HepG2 (cell line): ENCODE measurements at regions not wholly inside any gene's neighbourhood (a gene's known extent, or its start where the extent isn't known, plus 50 kb on each side); places are given as distances from the start of the nearest gene placed in this dataset.

Source experiments
- ATAC-seq: fragments of 200-7000 bp; cut with Tn5 transposase; 3 replicates; pipeline ENCODE4 v1.9.1; 2020; ENCODE audit warnings: mild to moderate bottlenecking, moderate library complexity
- BruUV-seq: library from RNA; stranded (reverse); fragments of 400-500 nt; replicated peaks from 2 replicates; lab custom pipeline; 2021; lab: Mats Ljungman, UMichigan
- CTCF ChIA-PET: fragments of 300-600 bp; formaldehyde crosslinking; extraction: SDS; loops from one replicate; lab custom pipeline; 2021; ENCODE audit warnings: low total read pairs, inconsistent platforms, low intra/inter-chr PET ratio; lab: Yijun Ruan, JAX
- POLR2A ChIA-PET: fragments of 350-600 bp; sonication (Branson Sonifier 250); formaldehyde crosslinking; loops from one replicate; lab custom pipeline; 2020; ENCODE audit warnings: antibody characterized with exemption, inconsistent platforms; lab: Yijun Ruan, JAX
- DNase-seq: peaks from one replicate; pipeline ENCODE4 v3.0.0-alpha.2; 2015; ENCODE audit warnings: low spot score
- FAIRE-seq: peaks from 3 replicates; lab custom pipeline; 2011; peaks lifted over from hg19 to GRCh38; lab: Jason Lieb, UNC
- H2AFZ ChIP-seq: one replicate; pipeline ENCODE4 v1.6.1; 2011; ENCODE audit warnings: low read length, inconsistent platforms
- H3K27ac ChIP-seq: fragments of 300-600 bp; 3 replicates; pipeline ENCODE4 v1.8.0; 2011; ENCODE audit warnings: mixed run types, mild to moderate bottlenecking, mixed read lengths, low read length, inconsistent platforms; ENCODE audit not compliant: insufficient read depth; ENCODE audit errors: extremely low read length
- H3K27me3 ChIP-seq, 2 experiments: fragments of 200-600 bp in 1 of 2; 2 replicates in 1 of 2; 3 replicates in 1 of 2; pipeline versions ENCODE4 v1.6.0 to v1.8.0; 2011; ENCODE audit warnings: low read length in 2 of 2, mild to moderate bottlenecking in 2 of 2, moderate library complexity in 2 of 2, inconsistent platforms in 1 of 2; ENCODE audit not compliant: insufficient read depth in 2 of 2, control insufficient read depth in 1 of 2
- H3K36me3 ChIP-seq, 2 experiments: fragments of 200-600 bp in 1 of 2; replicated peaks in 1 of 2; 2 replicates in 1 of 2; 3 replicates in 1 of 2; pipeline versions ENCODE4 v1.5.1 to v1.8.0; 2011; ENCODE audit warnings: low read length in 2 of 2, inconsistent platforms in 1 of 2; ENCODE audit not compliant: insufficient read depth in 2 of 2, control insufficient read depth in 1 of 2
- H3K4me1 ChIP-seq: 2 replicates; pipeline ENCODE4 v1.5.1; 2012; ENCODE audit warnings: low read length, inconsistent platforms; ENCODE audit not compliant: insufficient read depth
- H3K4me2 ChIP-seq: 2 replicates; pipeline ENCODE4 v1.6.0; 2011; ENCODE audit warnings: low read depth, low read length, inconsistent platforms
- H3K4me3 ChIP-seq, 3 experiments: fragments of 200-600 bp in 1 of 3; sonication (generic), shearing (Covaris generic) in 1 of 3; replicated peaks in 1 of 3; 2 replicates each; pipeline ENCODE4 v1.5.1; 2011 to 2016; ENCODE audit warnings: low read length in 3 of 3, inconsistent platforms in 2 of 3, low read depth in 2 of 3, mild to moderate bottlenecking in 2 of 3, control low read depth in 1 of 3, mixed read lengths in 1 of 3; ENCODE audit not compliant: insufficient read depth in 1 of 3
- H3K79me2 ChIP-seq: one replicate; pipeline ENCODE4 v1.6.1; 2011; ENCODE audit warnings: low read length, inconsistent platforms; ENCODE audit not compliant: insufficient read depth
- H3K9ac ChIP-seq: 2 replicates; pipeline ENCODE4 v1.6.0; 2011; ENCODE audit warnings: mild to moderate bottlenecking, low read depth, low read length, inconsistent platforms; ENCODE audit not compliant: insufficient read depth
- H3K9me3 ChIP-seq: 2 replicates; pipeline ENCODE4 v1.5.1; 2012; ENCODE audit warnings: mild to moderate bottlenecking, low read length
- H4K20me1 ChIP-seq: 2 replicates; pipeline ENCODE4 v1.6.0; 2011; ENCODE audit warnings: inconsistent platforms, mild to moderate bottlenecking, low read length, moderate library complexity; ENCODE audit not compliant: insufficient read depth
- GTF3A ChIP-seq: sonication (generic); formaldehyde crosslinking; conservative IDR thresholded peaks from 2 replicates; pipeline ENCODE4 v1.4.0; 2020; ENCODE audit warnings: mild to moderate bottlenecking, missing genetic modification reagents
- ISL2 ChIP-seq: sonication (generic); formaldehyde crosslinking; IDR thresholded peaks from 2 replicates; pipeline ENCODE4 v1.5.0; 2020; ENCODE audit warnings: missing genetic modification reagents
- PAXIP1 ChIP-seq: sonication (generic); formaldehyde crosslinking; conservative IDR thresholded peaks from 2 replicates; pipeline ENCODE4 v1.4.0; 2020; ENCODE audit warnings: mild to moderate bottlenecking, missing genetic modification reagents, moderate library complexity
- SALL2 ChIP-seq: sonication (generic); formaldehyde crosslinking; IDR thresholded peaks from 2 replicates; pipeline ENCODE4 v1.8.1; 2023; ENCODE audit warnings: mild to moderate bottlenecking, missing genetic modification reagents, inconsistent platforms
- SIX1 ChIP-seq: sonication (generic); formaldehyde crosslinking; IDR thresholded peaks from 2 replicates; pipeline ENCODE4 v1.4.0; 2020; ENCODE audit warnings: missing genetic modification reagents, borderline replicate concordance
- THRA ChIP-seq: sonication (generic); formaldehyde crosslinking; IDR thresholded peaks from 2 replicates; pipeline ENCODE4 v1.4.0; 2020; ENCODE audit warnings: missing genetic modification reagents, borderline replicate concordance
- XBP1 ChIP-seq: sonication (generic); formaldehyde crosslinking; IDR thresholded peaks from 2 replicates; pipeline ENCODE4 v1.5.0; 2020; ENCODE audit warnings: missing genetic modification reagents
- ZNF598 ChIP-seq: sonication (generic); formaldehyde crosslinking; IDR thresholded peaks from 2 replicates; pipeline ENCODE4 v1.5.1; 2020; ENCODE audit warnings: mild to moderate bottlenecking, missing genetic modification reagents, borderline replicate concordance
- ZNF644 ChIP-seq: IDR thresholded peaks from 2 replicates; pipeline ENCODE4 v1.6.1; 2016; ENCODE audit warnings: low read depth
- ZSCAN5A ChIP-seq: sonication (generic); formaldehyde crosslinking; IDR thresholded peaks from 2 replicates; pipeline ENCODE4 v1.8.0; 2022; ENCODE audit warnings: mild to moderate bottlenecking, missing genetic modification reagents, borderline replicate concordance
- WGBS: methylation state at CpG from one replicate; pipeline ENCODE4 v1.1.6; 2017; ENCODE audit warnings: low lambda C conversion rate; 5-methylcytosine and 5-hydroxymethylcytosine counted together
- in situ Hi-C: cut with HindIII; loops from 2 replicates; pipeline ENCODE4 v1.10.0; 2017; ENCODE audit warnings: low pct_unique_long_range_greater_than_20kb; ENCODE audit not compliant: extremely low pct_ligation_motif_present
- intact Hi-C: fragments of 100-400 bp; cut with micrococcal nuclease; formaldehyde crosslinking; loops from one replicate; pipeline ENCODE4 v1.10.0; 2022; ENCODE audit not compliant: unreplicated experiment
- TF ChIP-seq, protein P1 (sequence below): sonication (generic); formaldehyde crosslinking; IDR thresholded peaks from 2 replicates; pipeline ENCODE4 v1.4.0; 2020; ENCODE audit warnings: mild to moderate bottlenecking, missing genetic modification reagents
- TF ChIP-seq, protein P2 (sequence below): IDR thresholded peaks from 2 replicates; pipeline ENCODE4 v1.6.1; 2016
- TF ChIP-seq, protein P3 (sequence below): sonication (generic); formaldehyde crosslinking; IDR thresholded peaks from 2 replicates; pipeline ENCODE4 v1.4.0; 2020; ENCODE audit warnings: missing genetic modification reagents

GRCh38 chr18:56146565-56146964, 491.8 kb downstream of the TXNL1 start (continued):
- TF ChIP-seq, protein P1, sequence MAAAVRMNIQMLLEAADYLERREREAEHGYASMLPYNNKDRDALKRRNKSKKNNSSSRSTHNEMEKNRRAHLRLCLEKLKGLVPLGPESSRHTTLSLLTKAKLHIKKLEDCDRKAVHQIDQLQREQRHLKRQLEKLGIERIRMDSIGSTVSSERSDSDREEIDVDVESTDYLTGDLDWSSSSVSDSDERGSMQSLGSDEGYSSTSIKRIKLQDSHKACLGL (CRISPR knock-in tag) = no peak
- TF ChIP-seq, protein P2, sequence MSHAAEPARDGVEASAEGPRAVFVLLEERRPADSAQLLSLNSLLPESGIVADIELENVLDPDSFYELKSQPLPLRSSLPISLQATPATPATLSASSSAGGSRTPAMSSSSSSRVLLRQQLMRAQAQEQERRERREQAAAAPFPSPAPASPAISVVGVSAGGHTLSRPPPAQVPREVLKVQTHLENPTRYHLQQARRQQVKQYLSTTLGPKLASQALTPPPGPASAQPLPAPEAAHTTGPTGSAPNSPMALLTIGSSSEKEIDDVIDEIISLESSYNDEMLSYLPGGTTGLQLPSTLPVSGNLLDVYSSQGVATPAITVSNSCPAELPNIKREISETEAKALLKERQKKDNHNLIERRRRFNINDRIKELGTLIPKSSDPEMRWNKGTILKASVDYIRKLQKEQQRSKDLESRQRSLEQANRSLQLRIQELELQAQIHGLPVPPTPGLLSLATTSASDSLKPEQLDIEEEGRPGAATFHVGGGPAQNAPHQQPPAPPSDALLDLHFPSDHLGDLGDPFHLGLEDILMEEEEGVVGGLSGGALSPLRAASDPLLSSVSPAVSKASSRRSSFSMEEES (CRISPR knock-in tag) = no peak
- TF ChIP-seq SIX1 (CRISPR knock-in tag) (no peak), ZSCAN5A (CRISPR knock-in tag) (no peak), SALL2 (CRISPR knock-in tag) (no peak)

- Histone ChIP-seq H3K9ac (no peak overlapping the region), H3K27me3 (no peaks in the 10 kb centered on the region), H3K36me3 (no peaks in the 10 kb centered on the region), H4K20me1 (no peaks in the 10 kb centered on the region), H3K4me2 (no peak overlapping the region), H3K4me1 (no peaks in the 10 kb centered on the region), H3K79me2 (no peaks in the 10 kb centered on the region), H3K9me3 (peaks cover 82% of the 10 kb centered on the region), H2AFZ (no peak overlapping the region), H3K27ac (no peak overlapping the region), H3K4me3 (no peak overlapping the region)
- ATAC-seq (no peak), FAIRE-seq (no peak), DNase-seq (no peak)
- no TSS peak for BruUV-seq
- ChIA-PET POLR2A (no interaction called here), CTCF (no interaction called here)
- in situ Hi-C loops (no loop called here), intact Hi-C loops (no loop called here)
- WGBS = 3% methylated on average over 2 of the region's 2 CpGs
- TF ChIP-seq XBP1 (CRISPR knock-in tag) = no peak
- TF ChIP-seq ZNF598 (CRISPR knock-in tag) = no peak
- TF ChIP-seq PAXIP1 (CRISPR knock-in tag) = no peak
- TF ChIP-seq, protein P3, sequence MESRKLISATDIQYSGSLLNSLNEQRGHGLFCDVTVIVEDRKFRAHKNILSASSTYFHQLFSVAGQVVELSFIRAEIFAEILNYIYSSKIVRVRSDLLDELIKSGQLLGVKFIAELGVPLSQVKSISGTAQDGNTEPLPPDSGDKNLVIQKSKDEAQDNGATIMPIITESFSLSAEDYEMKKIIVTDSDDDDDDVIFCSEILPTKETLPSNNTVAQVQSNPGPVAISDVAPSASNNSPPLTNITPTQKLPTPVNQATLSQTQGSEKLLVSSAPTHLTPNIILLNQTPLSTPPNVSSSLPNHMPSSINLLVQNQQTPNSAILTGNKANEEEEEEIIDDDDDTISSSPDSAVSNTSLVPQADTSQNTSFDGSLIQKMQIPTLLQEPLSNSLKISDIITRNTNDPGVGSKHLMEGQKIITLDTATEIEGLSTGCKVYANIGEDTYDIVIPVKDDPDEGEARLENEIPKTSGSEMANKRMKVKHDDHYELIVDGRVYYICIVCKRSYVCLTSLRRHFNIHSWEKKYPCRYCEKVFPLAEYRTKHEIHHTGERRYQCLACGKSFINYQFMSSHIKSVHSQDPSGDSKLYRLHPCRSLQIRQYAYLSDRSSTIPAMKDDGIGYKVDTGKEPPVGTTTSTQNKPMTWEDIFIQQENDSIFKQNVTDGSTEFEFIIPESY (CRISPR knock-in tag) = no peak
- TF ChIP-seq ZNF644 (CRISPR knock-in tag) = no peak
- TF ChIP-seq GTF3A (CRISPR knock-in tag) = no peak
- TF ChIP-seq THRA = no peak
- TF ChIP-seq ISL2 (CRISPR knock-in tag) = no peak
Observed at GRCh38 chr18:56142001-56142400, 496.4 kb downstream of the TXNL1 start.
